ENCODE measurements at regions not wholly inside any gene's neighbourhood (a gene's known extent, or its start where the extent isn't known, plus 50 kb on each side); places are given as distances from the start of the nearest gene placed in this dataset.

GRCh38 chrX:16002185-16002584 lies 121.2 kb upstream of the GRPR start:
- TF ChIP-seq, protein P1, sequence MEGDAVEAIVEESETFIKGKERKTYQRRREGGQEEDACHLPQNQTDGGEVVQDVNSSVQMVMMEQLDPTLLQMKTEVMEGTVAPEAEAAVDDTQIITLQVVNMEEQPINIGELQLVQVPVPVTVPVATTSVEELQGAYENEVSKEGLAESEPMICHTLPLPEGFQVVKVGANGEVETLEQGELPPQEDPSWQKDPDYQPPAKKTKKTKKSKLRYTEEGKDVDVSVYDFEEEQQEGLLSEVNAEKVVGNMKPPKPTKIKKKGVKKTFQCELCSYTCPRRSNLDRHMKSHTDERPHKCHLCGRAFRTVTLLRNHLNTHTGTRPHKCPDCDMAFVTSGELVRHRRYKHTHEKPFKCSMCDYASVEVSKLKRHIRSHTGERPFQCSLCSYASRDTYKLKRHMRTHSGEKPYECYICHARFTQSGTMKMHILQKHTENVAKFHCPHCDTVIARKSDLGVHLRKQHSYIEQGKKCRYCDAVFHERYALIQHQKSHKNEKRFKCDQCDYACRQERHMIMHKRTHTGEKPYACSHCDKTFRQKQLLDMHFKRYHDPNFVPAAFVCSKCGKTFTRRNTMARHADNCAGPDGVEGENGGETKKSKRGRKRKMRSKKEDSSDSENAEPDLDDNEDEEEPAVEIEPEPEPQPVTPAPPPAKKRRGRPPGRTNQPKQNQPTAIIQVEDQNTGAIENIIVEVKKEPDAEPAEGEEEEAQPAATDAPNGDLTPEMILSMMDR (conservative IDR thresholded peaks at IDR 0.05; ENCODE audit: low read length), result no peak
- no peak for TF ChIP-seq EZH2phosphoT487 (IDR thresholded peaks at IDR 0.05; ENCODE audit: borderline replicate concordance, low read depth, low read length)
